H1 (cell line): ENCODE measurements at regions not wholly inside any gene's neighbourhood (a gene's known extent, or its start where the extent isn't known, plus 50 kb on each side); places are given as distances from the start of the nearest gene placed in this dataset.

Source experiments
- CTCF ChIA-PET: fragments of 300-600 bp; sonication (Branson Sonifier 250); formaldehyde crosslinking; loops from one replicate; lab custom pipeline; 2021; ENCODE audit not compliant: partially characterized antibody; lab: Charles Lee
- POLR2A ChIA-PET: fragments of 300-600 bp; sonication (Branson Sonifier 250); formaldehyde crosslinking; loops from one replicate; lab custom pipeline; 2021; ENCODE audit warnings: inconsistent platforms; ENCODE audit not compliant: partially characterized antibody; lab: Charles Lee
- DNase-seq, 2 experiments: peaks; one replicate each; pipeline versions ENCODE4 v3.0.0 to v3.0.0-alpha.2; 2010 to 2022; ENCODE audit warnings: low spot score in 2 of 2, low read depth in 1 of 2, mixed read lengths in 1 of 2
- FAIRE-seq: peaks from 2 replicates; lab custom pipeline; 2011; peaks lifted over from hg19 to GRCh38; lab: Jason Lieb, UNC
- H2AFZ ChIP-seq: 2 replicates; pipeline ENCODE4 v1.8.1; 2012; ENCODE audit warnings: low read length, inconsistent platforms
- H2AK5ac ChIP-seq: 2 replicates; pipeline ENCODE4 v1.6.1; 2013; ENCODE audit warnings: low read depth, low read length
- H2BK120ac ChIP-seq: replicated peaks from 2 replicates; pipeline ENCODE3; 2013; ENCODE audit warnings: low read depth, low read length, inconsistent platforms
- H2BK12ac ChIP-seq: 2 replicates; pipeline ENCODE4 v1.6.1; 2013; ENCODE audit warnings: low read depth, low read length
- H2BK15ac ChIP-seq: 2 replicates; pipeline ENCODE4 v1.6.1; 2013; ENCODE audit warnings: low read length
- H2BK20ac ChIP-seq: 2 replicates; pipeline ENCODE4 v1.6.1; 2013; ENCODE audit warnings: low read length
- H2BK5ac ChIP-seq: 2 replicates; pipeline ENCODE4 v1.6.1; 2013; ENCODE audit warnings: low read depth, low read length
- H3K14ac ChIP-seq: 2 replicates; pipeline ENCODE4 v1.6.1; 2013; ENCODE audit warnings: inconsistent platforms; ENCODE audit not compliant: insufficient read length
- H3K18ac ChIP-seq: 2 replicates; pipeline ENCODE4 v1.6.1; 2013; ENCODE audit warnings: low read length; ENCODE audit errors: extremely low read depth
- H3K23ac ChIP-seq: 2 replicates; pipeline ENCODE4 v1.6.1; 2013; ENCODE audit warnings: inconsistent platforms; ENCODE audit not compliant: insufficient read length
- H3K23me2 ChIP-seq: 2 replicates; pipeline ENCODE4 v1.6.1; 2013; ENCODE audit warnings: low read depth, low read length
- H3K27ac ChIP-seq: 2 replicates; pipeline ENCODE4 v1.6.1; 2011; ENCODE audit warnings: low read depth, low read length, inconsistent platforms
- H3K27me3 ChIP-seq, 4 experiments: replicated peaks in 1 of 4; 1 replicate in 1 of 4; 2 replicates in 3 of 4; pipeline versions ENCODE4 v1.6.1 to v1.8.1; 2011 to 2013; ENCODE audit warnings: low read length in 3 of 4, mild to moderate bottlenecking in 3 of 4, inconsistent platforms in 2 of 4, mixed read lengths in 2 of 4, moderate library complexity in 1 of 4; ENCODE audit not compliant: control insufficient read depth in 3 of 4, insufficient read depth in 3 of 4; ENCODE audit errors: extremely low read depth in 1 of 4
- H3K36me3 ChIP-seq, 4 experiments: 2 replicates each; pipeline versions ENCODE4 v1.6.1 to v1.8.1; 2011 to 2013; ENCODE audit warnings: mild to moderate bottlenecking in 4 of 4, low read length in 3 of 4, moderate library complexity in 2 of 4, control low read depth in 1 of 4, inconsistent platforms in 1 of 4; ENCODE audit not compliant: insufficient read depth in 4 of 4, control insufficient read depth in 2 of 4
- H3K4ac ChIP-seq: replicated peaks from 2 replicates; pipeline ENCODE3; 2013; ENCODE audit warnings: low read length, low read depth, mixed read lengths, inconsistent platforms; ENCODE audit not compliant: insufficient read length
- H3K4me1 ChIP-seq, 4 experiments: replicated peaks in 1 of 4; 1 replicate in 1 of 4; 2 replicates in 3 of 4; pipeline versions ENCODE4 v1.6.1 to v1.8.1; 2011 to 2013; ENCODE audit warnings: low read length in 3 of 4, inconsistent platforms in 2 of 4, mixed read lengths in 1 of 4; ENCODE audit not compliant: insufficient read depth in 4 of 4, control insufficient read depth in 3 of 4
- H3K4me2 ChIP-seq, 2 experiments: 2 replicates each; pipeline versions ENCODE4 v1.6.1 to v1.8.1; 2011 to 2013; ENCODE audit warnings: low read depth in 2 of 2, low read length in 2 of 2, control low read depth in 1 of 2, inconsistent platforms in 1 of 2, mild to moderate bottlenecking in 1 of 2; ENCODE audit not compliant: insufficient read depth in 1 of 2
- H3K4me3 ChIP-seq, 4 experiments: fragments of 200-600, 300-600 bp in 1 of 4; sonication (generic), shearing (Covaris generic), sonication (Bioruptor Twin) in 1 of 4; 2 replicates each; pipeline versions ENCODE4 v1.5.1 to v1.8.1; 2011 to 2016; ENCODE audit warnings: low read length in 4 of 4, low read depth in 3 of 4, control low read depth in 2 of 4, inconsistent platforms in 2 of 4, mild to moderate bottlenecking in 2 of 4, mixed read lengths in 1 of 4, moderate library complexity in 1 of 4; ENCODE audit not compliant: insufficient read depth in 2 of 4; ENCODE audit errors: extremely low read depth in 1 of 4
- H3K56ac ChIP-seq: replicated peaks from 2 replicates; pipeline ENCODE3; 2013; ENCODE audit warnings: low read depth, mild to moderate bottlenecking, mixed read lengths, low read length, inconsistent platforms; ENCODE audit not compliant: insufficient read length
- H3K79me1 ChIP-seq: 2 replicates; pipeline ENCODE4 v1.6.1; 2013; ENCODE audit warnings: low read depth, low read length, control low read depth
- H3K79me2 ChIP-seq, 2 experiments: 2 replicates each; pipeline versions ENCODE4 v1.6.1 to v1.8.1; 2012 to 2013; ENCODE audit warnings: low read length in 2 of 2, mild to moderate bottlenecking in 2 of 2, inconsistent platforms in 1 of 2; ENCODE audit not compliant: insufficient read depth in 2 of 2, control insufficient read depth in 1 of 2
- H3K9ac ChIP-seq, 4 experiments: replicated peaks in 1 of 4; 1 replicate in 1 of 4; 2 replicates in 3 of 4; pipeline versions ENCODE4 v1.6.1 to v1.8.1; 2011 to 2013; ENCODE audit warnings: low read depth in 3 of 4, low read length in 3 of 4, control low read depth in 2 of 4, mild to moderate bottlenecking in 2 of 4, moderate library complexity in 2 of 4, inconsistent platforms in 1 of 4; ENCODE audit errors: extremely low read depth in 1 of 4
- H3K9me3 ChIP-seq, 2 experiments: 2 replicates each; pipeline versions ENCODE4 v1.6.1 to v1.8.1; 2012 to 2013; ENCODE audit warnings: mild to moderate bottlenecking in 2 of 2, moderate library complexity in 2 of 2, control low read depth in 1 of 2, inconsistent platforms in 1 of 2, low read depth in 1 of 2, low read length in 1 of 2, mixed read lengths in 1 of 2; ENCODE audit not compliant: insufficient read depth in 2 of 2
- H4K20me1 ChIP-seq, 2 experiments: replicated peaks in 1 of 2; 2 replicates each; pipeline versions ENCODE3 to v1.8.1; 2011 to 2013; ENCODE audit warnings: inconsistent platforms in 2 of 2, low read length in 2 of 2, mild to moderate bottlenecking in 1 of 2; ENCODE audit not compliant: insufficient read depth in 2 of 2, control insufficient read depth in 1 of 2
- H4K5ac ChIP-seq: 2 replicates; pipeline ENCODE4 v1.6.1; 2013; ENCODE audit warnings: low read length, low read depth, mixed read lengths, inconsistent platforms; ENCODE audit not compliant: insufficient read length
- H4K8ac ChIP-seq: 2 replicates; pipeline ENCODE4 v1.8.0; 2013; ENCODE audit warnings: mild to moderate bottlenecking, moderate library complexity, low read length, inconsistent platforms; ENCODE audit not compliant: insufficient read depth; ENCODE audit errors: extremely low read depth
- H4K91ac ChIP-seq: replicated peaks from 2 replicates; pipeline ENCODE3; 2013; ENCODE audit warnings: low read length, mixed read lengths, inconsistent platforms; ENCODE audit not compliant: insufficient read length
- WGBS, 2 experiments: shearing (Covaris generic) in 1 of 2; methylation state at CpG; one replicate each; pipeline versions ENCODE4 v1.1.6 to v1.1.7; 2013 to 2015; ENCODE audit warnings: low lambda C conversion rate in 2 of 2, mixed read lengths in 2 of 2, inconsistent platforms in 1 of 2, low coverage in 1 of 2, missing lambda C conversion rate in 1 of 2; ENCODE audit not compliant: insufficient replicate concordance in 2 of 2, insufficient coverage in 1 of 2, insufficient read length in 1 of 2; ENCODE audit errors: extremely low coverage in 1 of 2, missing lambda C conversion rate in 1 of 2; 5-methylcytosine and 5-hydroxymethylcytosine counted together
- TF ChIP-seq, protein P1 (sequence below): fragments of 300-600 bp; sonication (generic); IDR thresholded peaks from 2 replicates; pipeline ENCODE4 v1.7.1; 2012; ENCODE audit warnings: low read length, moderate library complexity, mild to moderate bottlenecking, inconsistent platforms; ENCODE audit not compliant: insufficient replicate concordance

GRCh38 chrX:28329156-28329555 lies 258.1 kb upstream of the IL1RAPL1 start:
- no peak overlapping the region for H4K8ac ChIP-seq
- ChIA-PET CTCF (no interaction called here), POLR2A (no interaction called here)
- H2BK20ac ChIP-seq, result no peak overlapping the region
- H3K79me2 ChIP-seq, result no peaks in the 10 kb centered on the region
- H3K4me1 ChIP-seq, result peaks cover 0 to 7% (median 0%) of the 10 kb centered on the region in 4 experiments; a peak in 2 of 7 replicates
- no peak overlapping the region for H3K56ac ChIP-seq
- no peak overlapping the region for H2BK5ac ChIP-seq
- no peak overlapping the region for H2AFZ ChIP-seq
- H3K4ac ChIP-seq, result no peak overlapping the region
- no peak overlapping the region for H2BK15ac ChIP-seq
- no peak overlapping the region for H3K23ac ChIP-seq
- no peak overlapping the region for H4K91ac ChIP-seq
- H3K9ac ChIP-seq, result no peak overlapping the region
- peaks cover 0 to 10% (median 0%) of the 10 kb centered on the region in 4 experiments; a peak in 1 of 7 replicates for H3K27me3 ChIP-seq
- H4K20me1 ChIP-seq, result no peaks in the 10 kb centered on the region
- H3K23me2 ChIP-seq, result no peaks in the 10 kb centered on the region
- no peak overlapping the region for H2BK12ac ChIP-seq
- FAIRE-seq (no peak), DNase-seq (no peak)
- H3K4me3 ChIP-seq, result no peak overlapping the region
- H3K4me2 ChIP-seq, result no peak overlapping the region; a peak in 1 of 4 replicates
- H2BK120ac ChIP-seq, result no peak overlapping the region
- no peak overlapping the region for H3K27ac ChIP-seq
- WGBS, 2 experiments, result 82% methylated on average over 3 of the region's 3 CpGs; no CpG with 5 or more reads in 1 of the 2 experiments
- no peaks in the 10 kb centered on the region for H3K36me3 ChIP-seq
- no peaks in the 10 kb centered on the region for H3K9me3 ChIP-seq
- no peak overlapping the region for H4K5ac ChIP-seq
- H3K79me1 ChIP-seq, result no peaks in the 10 kb centered on the region
- H2AK5ac ChIP-seq, result no peak overlapping the region
- no peak overlapping the region for H3K14ac ChIP-seq
- no peak overlapping the region for H3K18ac ChIP-seq
- TF ChIP-seq, protein P1, sequence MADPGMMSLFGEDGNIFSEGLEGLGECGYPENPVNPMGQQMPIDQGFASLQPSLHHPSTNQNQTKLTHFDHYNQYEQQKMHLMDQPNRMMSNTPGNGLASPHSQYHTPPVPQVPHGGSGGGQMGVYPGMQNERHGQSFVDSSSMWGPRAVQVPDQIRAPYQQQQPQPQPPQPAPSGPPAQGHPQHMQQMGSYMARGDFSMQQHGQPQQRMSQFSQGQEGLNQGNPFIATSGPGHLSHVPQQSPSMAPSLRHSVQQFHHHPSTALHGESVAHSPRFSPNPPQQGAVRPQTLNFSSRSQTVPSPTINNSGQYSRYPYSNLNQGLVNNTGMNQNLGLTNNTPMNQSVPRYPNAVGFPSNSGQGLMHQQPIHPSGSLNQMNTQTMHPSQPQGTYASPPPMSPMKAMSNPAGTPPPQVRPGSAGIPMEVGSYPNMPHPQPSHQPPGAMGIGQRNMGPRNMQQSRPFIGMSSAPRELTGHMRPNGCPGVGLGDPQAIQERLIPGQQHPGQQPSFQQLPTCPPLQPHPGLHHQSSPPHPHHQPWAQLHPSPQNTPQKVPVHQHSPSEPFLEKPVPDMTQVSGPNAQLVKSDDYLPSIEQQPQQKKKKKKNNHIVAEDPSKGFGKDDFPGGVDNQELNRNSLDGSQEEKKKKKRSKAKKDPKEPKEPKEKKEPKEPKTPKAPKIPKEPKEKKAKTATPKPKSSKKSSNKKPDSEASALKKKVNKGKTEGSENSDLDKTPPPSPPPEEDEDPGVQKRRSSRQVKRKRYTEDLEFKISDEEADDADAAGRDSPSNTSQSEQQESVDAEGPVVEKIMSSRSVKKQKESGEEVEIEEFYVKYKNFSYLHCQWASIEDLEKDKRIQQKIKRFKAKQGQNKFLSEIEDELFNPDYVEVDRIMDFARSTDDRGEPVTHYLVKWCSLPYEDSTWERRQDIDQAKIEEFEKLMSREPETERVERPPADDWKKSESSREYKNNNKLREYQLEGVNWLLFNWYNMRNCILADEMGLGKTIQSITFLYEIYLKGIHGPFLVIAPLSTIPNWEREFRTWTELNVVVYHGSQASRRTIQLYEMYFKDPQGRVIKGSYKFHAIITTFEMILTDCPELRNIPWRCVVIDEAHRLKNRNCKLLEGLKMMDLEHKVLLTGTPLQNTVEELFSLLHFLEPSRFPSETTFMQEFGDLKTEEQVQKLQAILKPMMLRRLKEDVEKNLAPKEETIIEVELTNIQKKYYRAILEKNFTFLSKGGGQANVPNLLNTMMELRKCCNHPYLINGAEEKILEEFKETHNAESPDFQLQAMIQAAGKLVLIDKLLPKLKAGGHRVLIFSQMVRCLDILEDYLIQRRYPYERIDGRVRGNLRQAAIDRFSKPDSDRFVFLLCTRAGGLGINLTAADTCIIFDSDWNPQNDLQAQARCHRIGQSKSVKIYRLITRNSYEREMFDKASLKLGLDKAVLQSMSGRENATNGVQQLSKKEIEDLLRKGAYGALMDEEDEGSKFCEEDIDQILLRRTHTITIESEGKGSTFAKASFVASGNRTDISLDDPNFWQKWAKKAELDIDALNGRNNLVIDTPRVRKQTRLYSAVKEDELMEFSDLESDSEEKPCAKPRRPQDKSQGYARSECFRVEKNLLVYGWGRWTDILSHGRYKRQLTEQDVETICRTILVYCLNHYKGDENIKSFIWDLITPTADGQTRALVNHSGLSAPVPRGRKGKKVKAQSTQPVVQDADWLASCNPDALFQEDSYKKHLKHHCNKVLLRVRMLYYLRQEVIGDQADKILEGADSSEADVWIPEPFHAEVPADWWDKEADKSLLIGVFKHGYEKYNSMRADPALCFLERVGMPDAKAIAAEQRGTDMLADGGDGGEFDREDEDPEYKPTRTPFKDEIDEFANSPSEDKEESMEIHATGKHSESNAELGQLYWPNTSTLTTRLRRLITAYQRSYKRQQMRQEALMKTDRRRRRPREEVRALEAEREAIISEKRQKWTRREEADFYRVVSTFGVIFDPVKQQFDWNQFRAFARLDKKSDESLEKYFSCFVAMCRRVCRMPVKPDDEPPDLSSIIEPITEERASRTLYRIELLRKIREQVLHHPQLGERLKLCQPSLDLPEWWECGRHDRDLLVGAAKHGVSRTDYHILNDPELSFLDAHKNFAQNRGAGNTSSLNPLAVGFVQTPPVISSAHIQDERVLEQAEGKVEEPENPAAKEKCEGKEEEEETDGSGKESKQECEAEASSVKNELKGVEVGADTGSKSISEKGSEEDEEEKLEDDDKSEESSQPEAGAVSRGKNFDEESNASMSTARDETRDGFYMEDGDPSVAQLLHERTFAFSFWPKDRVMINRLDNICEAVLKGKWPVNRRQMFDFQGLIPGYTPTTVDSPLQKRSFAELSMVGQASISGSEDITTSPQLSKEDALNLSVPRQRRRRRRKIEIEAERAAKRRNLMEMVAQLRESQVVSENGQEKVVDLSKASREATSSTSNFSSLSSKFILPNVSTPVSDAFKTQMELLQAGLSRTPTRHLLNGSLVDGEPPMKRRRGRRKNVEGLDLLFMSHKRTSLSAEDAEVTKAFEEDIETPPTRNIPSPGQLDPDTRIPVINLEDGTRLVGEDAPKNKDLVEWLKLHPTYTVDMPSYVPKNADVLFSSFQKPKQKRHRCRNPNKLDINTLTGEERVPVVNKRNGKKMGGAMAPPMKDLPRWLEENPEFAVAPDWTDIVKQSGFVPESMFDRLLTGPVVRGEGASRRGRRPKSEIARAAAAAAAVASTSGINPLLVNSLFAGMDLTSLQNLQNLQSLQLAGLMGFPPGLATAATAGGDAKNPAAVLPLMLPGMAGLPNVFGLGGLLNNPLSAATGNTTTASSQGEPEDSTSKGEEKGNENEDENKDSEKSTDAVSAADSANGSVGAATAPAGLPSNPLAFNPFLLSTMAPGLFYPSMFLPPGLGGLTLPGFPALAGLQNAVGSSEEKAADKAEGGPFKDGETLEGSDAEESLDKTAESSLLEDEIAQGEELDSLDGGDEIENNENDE, result no peak
